ENCODE measurements at regions not wholly inside any gene's neighbourhood (a gene's known extent, or its start where the extent isn't known, plus 50 kb on each side); places are given as distances from the start of the nearest gene placed in this dataset.

- Histone ChIP-seq H4K20me1 (ENCODE audit: insufficient read depth, low read length) (no peaks in the 10 kb centered on the region), H3K9ac (ENCODE audit: insufficient read depth, low read length, poor library complexity, severe bottlenecking) (no peak overlapping the region), H3K4me1 (ENCODE audit: control insufficient read depth in 1 of 2, insufficient read depth in 2 of 2, low read length in 2 of 2) (no peaks in the 10 kb centered on the region), H2AFZ (ENCODE audit: insufficient read depth, low read depth, low read length, poor library complexity, severe bottlenecking) (no peak overlapping the region), H3K27ac (ENCODE audit: low read depth in 1 of 2, low read length in 2 of 2) (no peak overlapping the region), H3K4me2 (replicated peaks; ENCODE audit: extremely low read depth, low read length, poor library complexity, severe bottlenecking) (no peak overlapping the region), H3K4me3 (replicated peaks in 1 of 3; ENCODE audit: low read depth in 2 of 3, low read length in 3 of 3) (no peak overlapping the region), H3K79me2 (ENCODE audit: insufficient read depth, low read length) (no peaks in the 10 kb centered on the region), H3K9me3 (replicated peaks in 1 of 2; ENCODE audit: control insufficient read depth in 1 of 2, insufficient read depth in 1 of 2, low read length in 2 of 2) (peaks cover 0 to 3% of the 10 kb centered on the region in 2 donors), H3K36me3 (replicated peaks in 1 of 2; ENCODE audit: control insufficient read depth in 1 of 2, insufficient read depth in 2 of 2, low read length in 2 of 2) (no peaks in the 10 kb centered on the region), H3K27me3 (ENCODE audit: control insufficient read depth in 2 of 2, insufficient read depth in 2 of 2, low read length in 2 of 2) (no peaks in the 10 kb centered on the region)
- Mint-ChIP-seq H3K4me3 (no peak overlapping the region), H3K36me3 (no peaks in the 10 kb centered on the region), H3K9me3 (peaks cover 0 to 2% (median 2%) of the 10 kb centered on the region in 7 donors), H3K27ac (no peak overlapping the region), H3K4me1 (peaks cover 3% of the 10 kb centered on the region), H3K27me3 (ENCODE audit: low read depth in 3 of 3) (no peaks in the 10 kb centered on the region)
- DNase-seq, result no peak
- intact Hi-C loops (cut with micrococcal nuclease), result no loop called here
- no peak for TF ChIP-seq CTCF (IDR thresholded peaks at IDR 0.05)
Measured at GRCh38 chr6:128801621-128802020, 81.3 kb upstream of the LAMA2 start.

- Mint-ChIP-seq H3K4me3 (no peak overlapping the region), H3K4me1 (no peaks in the 10 kb centered on the region), H3K9me3 (peaks cover 0 to 8% (median 3%) of the 10 kb centered on the region in 7 donors), H3K36me3 (no peaks in the 10 kb centered on the region), H3K27me3 (ENCODE audit: low read depth in 3 of 3) (peaks cover 0 to 2% (median 0%) of the 10 kb centered on the region in 3 donors), H3K27ac (no peak overlapping the region)
- TF ChIP-seq CTCF (IDR thresholded peaks at IDR 0.05), result no peak
- Histone ChIP-seq H3K4me2 (replicated peaks; ENCODE audit: extremely low read depth, low read length, poor library complexity, severe bottlenecking) (no peak overlapping the region), H2AFZ (ENCODE audit: insufficient read depth, low read depth, low read length, poor library complexity, severe bottlenecking) (no peak overlapping the region), H3K9me3 (replicated peaks in 1 of 2; ENCODE audit: control insufficient read depth in 1 of 2, insufficient read depth in 1 of 2, low read length in 2 of 2) (peaks cover 10% of the 10 kb centered on the region in 2 donors), H3K9ac (ENCODE audit: insufficient read depth, low read length, poor library complexity, severe bottlenecking) (no peak overlapping the region), H3K4me3 (replicated peaks in 1 of 3; ENCODE audit: low read depth in 2 of 3, low read length in 3 of 3) (no peak overlapping the region), H3K79me2 (ENCODE audit: insufficient read depth, low read length) (no peaks in the 10 kb centered on the region), H4K20me1 (ENCODE audit: insufficient read depth, low read length) (no peaks in the 10 kb centered on the region), H3K27me3 (ENCODE audit: control insufficient read depth in 2 of 2, insufficient read depth in 2 of 2, low read length in 2 of 2) (no peaks in the 10 kb centered on the region), H3K27ac (ENCODE audit: low read depth in 1 of 2, low read length in 2 of 2) (no peak overlapping the region), H3K36me3 (replicated peaks in 1 of 2; ENCODE audit: control insufficient read depth in 1 of 2, insufficient read depth in 2 of 2, low read length in 2 of 2) (no peaks in the 10 kb centered on the region), H3K4me1 (ENCODE audit: control insufficient read depth in 1 of 2, insufficient read depth in 2 of 2, low read length in 2 of 2) (no peaks in the 10 kb centered on the region)
- intact Hi-C loops (cut with micrococcal nuclease), result no loop called here
- DNase-seq, result no peak
- no CpG with 5 or more reads among the region's 3 CpGs for WGBS (ENCODE audit: insufficient coverage)
Measured at GRCh38 chr6:128784266-128784665, 98.7 kb upstream of the LAMA2 start.
